ENCODE measurements at regions not wholly inside any gene's neighbourhood (a gene's known extent, or its start where the extent isn't known, plus 50 kb on each side); places are given as distances from the start of the nearest gene placed in this dataset.

- no peak for DNase-seq
Observed at GRCh38 chr3:40705663-40706062, 180.9 kb downstream of the ZNF621 start.

GRCh38 chr3:40713306-40713705, 188.5 kb downstream of the ZNF621 start:
- no peak for DNase-seq

DNA sequence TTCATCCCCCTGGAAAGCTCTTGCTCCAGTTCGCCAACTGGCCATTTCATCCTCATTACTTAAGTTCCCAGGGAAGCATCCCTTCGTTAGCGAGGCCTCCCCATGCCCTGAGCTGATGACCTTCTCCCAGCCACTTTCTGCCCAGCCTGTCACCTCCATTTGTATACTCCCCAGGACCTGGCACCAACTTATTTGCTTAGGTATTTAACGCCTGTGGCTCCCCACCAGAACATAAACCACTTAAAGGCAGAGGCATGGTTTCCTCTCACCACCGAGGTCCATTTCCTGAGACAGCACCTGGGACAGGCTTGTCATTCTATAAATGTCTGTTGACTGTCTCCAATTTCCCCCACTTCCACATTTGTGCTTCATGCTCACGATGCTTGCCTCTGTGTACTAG, 189.0 kb downstream of the ZNF621 start:
- DNase-seq: no peak

DNA sequence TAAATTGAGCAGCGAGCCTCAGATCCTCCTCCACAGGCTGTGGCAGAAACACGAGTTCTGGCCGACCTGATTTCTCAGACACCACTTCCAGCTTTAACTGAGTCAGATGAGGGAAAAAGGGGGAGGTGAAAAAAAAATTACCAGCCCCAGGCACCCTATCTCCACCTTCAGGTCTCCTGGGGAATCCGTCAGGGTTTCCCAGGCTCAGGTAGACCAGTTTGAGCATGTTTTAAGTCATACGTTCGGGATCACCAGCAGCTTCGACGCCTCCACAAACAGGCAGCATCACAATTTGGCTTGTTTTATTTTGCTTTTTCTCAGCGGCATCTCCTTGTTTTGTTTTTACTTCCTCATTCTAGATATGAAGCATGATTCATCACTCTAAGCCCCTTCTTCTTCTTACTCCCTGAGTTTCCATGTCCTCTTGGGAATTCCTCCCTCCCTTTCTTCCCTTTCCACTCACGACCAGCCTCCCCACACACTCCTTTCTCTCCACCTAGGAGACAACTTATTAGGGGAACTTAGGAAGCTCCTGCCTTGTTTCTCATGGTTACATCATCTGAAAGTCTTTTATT, 190.1 kb downstream of the ZNF621 start:
- no peak for DNase-seq

GRCh38 chr3:40715551-40715950, 190.8 kb downstream of the ZNF621 start:
- no peak for DNase-seq

DNA sequence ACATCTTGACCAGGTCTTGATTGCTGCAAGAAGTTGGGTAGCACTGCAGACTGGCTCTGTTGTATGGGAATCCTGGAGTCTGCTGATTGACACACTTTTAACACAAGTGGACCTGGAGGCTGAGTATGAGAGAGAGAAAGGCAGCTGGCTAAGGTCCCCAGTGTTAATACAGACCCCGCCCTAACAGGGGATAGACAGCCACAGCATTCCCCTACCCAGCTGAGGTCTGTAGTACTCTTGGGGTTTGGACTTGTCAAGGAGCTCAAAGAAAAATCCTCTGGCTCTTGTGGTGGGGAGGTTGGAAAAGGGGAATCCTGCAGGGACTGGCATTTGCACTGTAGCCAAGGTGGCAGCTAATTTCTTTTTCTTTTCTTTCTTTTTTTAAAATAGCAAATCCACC, 192.7 kb downstream of the ZNF621 start:
- no peak for DNase-seq

GRCh38 chr3:40718209-40718608, 193.4 kb downstream of the ZNF621 start:
- DNase-seq: no peak

DNA sequence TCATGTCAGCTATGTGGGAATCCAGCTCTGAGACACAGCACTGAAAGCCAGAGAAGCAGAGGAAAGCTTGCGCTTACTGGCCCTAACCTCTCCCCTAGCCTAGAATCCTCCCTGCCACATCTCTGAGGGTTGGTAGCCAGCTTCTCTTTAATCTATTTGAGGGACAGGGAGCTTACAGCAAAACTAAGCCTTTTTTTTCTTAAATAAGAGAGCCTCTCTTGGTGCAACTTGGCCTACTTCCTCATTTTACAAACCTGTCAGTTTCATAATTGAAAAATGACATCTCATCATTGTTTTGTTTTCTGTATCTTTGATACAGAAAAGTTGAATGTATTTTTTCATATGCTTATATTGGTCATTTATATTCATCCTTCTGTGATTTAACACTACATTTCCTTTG, 193.9 kb downstream of the ZNF621 start:
- DNase-seq: no peak

GRCh38 chr3:40719660-40720287, 195.0 kb downstream of the ZNF621 start:
- DNase-seq: no peak

GRCh38 chr3:40720341-40720740, 195.6 kb downstream of the ZNF621 start:
- DNase-seq: no peak

- no peak for DNase-seq
Observed at GRCh38 chr3:40720863-40721262, 196.1 kb downstream of the ZNF621 start.

DNA sequence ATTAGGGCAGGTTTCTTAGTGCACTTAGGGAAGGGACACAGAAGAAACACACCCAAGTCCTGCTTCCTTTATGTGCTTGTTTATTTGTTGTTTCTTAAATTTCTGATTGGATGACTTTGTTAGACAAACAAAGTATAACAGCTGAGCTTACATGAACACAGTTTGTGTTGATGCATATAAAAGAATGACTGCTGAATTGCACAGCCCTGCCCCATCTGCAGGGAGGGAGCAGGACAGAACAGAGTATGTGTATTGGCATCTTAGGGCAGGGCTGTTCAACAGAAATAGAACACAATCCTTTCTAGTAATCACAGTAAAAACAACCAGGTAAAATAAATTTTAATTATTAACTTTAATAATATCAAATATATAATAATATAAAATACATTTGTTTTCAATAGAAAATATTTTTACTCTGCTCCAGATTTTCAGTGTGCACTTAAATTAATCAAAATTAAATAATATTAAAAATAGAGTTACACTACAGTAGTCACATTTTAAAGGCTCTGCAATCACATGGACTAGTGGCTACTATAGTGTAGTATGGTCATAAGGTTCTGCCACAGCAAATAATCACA, 198.4 kb downstream of the ZNF621 start:
- DNase-seq: no peak

GRCh38 chr3:40725031-40725430, 200.3 kb downstream of the ZNF621 start:
- no peak for DNase-seq

DNA sequence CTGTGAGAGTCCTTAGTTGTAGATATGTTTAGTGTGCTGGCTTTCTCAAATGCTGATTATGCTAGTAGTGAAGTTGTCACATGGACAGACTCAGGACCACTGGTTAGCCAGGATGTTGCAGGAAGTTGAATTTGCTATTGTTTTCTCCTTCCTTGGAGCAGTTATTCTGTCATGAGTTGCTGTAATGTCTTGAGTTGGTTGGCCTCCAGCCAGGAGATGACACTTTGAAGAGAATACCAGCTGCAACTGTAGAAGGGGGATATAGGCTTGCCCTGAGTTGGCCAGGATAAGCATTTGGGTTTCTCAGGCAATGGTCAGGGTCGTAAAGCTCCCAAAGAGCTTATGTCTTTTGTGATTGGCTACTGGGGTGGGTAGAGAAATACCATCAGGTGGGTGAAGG, 206.7 kb downstream of the ZNF621 start:
- no peak for DNase-seq

- DNase-seq: no peak
Observed at GRCh38 chr3:40736943-40737342, 212.2 kb downstream of the ZNF621 start.

GRCh38 chr3:40737343-40737742, 212.6 kb downstream of the ZNF621 start:
- no peak for DNase-seq

- DNase-seq: no peak
Observed at GRCh38 chr3:40739971-40740370, 215.2 kb downstream of the ZNF621 start.

DNA sequence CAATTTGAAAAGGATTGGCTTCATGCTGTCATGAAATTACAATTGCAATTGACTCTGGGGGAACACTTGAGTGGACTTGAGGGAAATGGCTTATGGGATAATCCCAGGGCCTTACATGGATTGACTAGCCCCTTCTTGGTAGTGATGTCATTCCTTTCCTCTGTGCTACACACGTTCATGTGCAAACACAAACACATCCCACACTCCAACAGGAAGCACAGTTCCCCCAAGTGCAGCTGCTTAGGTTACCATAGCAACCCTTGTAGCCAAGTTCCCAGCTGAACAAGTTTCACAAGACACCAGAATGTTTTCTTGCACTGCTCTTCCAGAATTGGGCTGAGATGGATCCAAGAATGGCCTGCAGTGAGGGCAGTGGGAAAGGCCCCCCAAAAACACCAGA, 217.0 kb downstream of the ZNF621 start:
- DNase-seq: no peak

GRCh38 chr3:40745381-40746106, 220.8 kb downstream of the ZNF621 start:
- no peak for DNase-seq

GRCh38 chr3:40751666-40752065, 226.9 kb downstream of the ZNF621 start:
- DNase-seq: no peak

GRCh38 chr3:40752492-40752891, 227.7 kb downstream of the ZNF621 start:
- DNase-seq: no peak

GRCh38 chr3:40753291-40753770, 228.6 kb downstream of the ZNF621 start:
- no peak for DNase-seq

DNA sequence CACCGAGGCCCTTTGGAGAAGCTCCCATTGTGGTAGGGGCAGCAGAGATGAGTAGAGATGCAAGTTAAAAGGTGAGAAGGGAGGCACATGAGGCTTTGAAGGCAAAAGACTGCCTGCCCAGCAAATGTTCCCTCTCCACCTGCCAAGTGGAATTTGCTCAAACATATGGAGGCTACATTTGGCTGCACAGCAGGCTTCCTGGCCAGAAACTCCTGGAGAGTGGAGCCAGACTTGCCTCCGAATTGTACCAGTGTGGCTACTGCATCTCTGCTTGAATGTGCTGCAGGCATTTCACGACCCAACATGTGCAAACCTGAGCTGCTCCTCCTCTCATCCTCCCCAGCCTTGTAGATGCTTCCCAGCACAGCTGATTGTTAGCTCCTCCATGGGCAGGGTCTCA, 229.2 kb downstream of the ZNF621 start:
- no peak for DNase-seq

- no peak for DNase-seq
Observed at GRCh38 chr3:40754994-40755393, 230.2 kb downstream of the ZNF621 start.

Measured in stimulated activated CD4-positive, alpha-beta T cell treated with anti-CD3 and anti-CD28 coated beads, Interleukin-12 subunit alpha, Interleukin-12 subunit beta, amount 100 ng/mL, for 4 hours (primary cell).